ENCODE measurements at regions not wholly inside any gene's neighbourhood (a gene's known extent, or its start where the extent isn't known, plus 50 kb on each side); places are given as distances from the start of the nearest gene placed in this dataset.

- Histone ChIP-seq H3K4me2 (ENCODE audit: control insufficient read depth, insufficient read depth) (no peak overlapping the region), H3K9me3 (replicated peaks; ENCODE audit: control insufficient read depth, insufficient read depth, low read length) (no peaks in the 10 kb centered on the region), H2AFZ (ENCODE audit: control insufficient read depth, low read depth, low read length) (no peak overlapping the region), H3K27me3 (replicated peaks in 1 of 2; ENCODE audit: control insufficient read depth in 2 of 2, insufficient read depth in 2 of 2, low read length in 1 of 2) (no peaks in the 10 kb centered on the region), H3K79me2 (ENCODE audit: control insufficient read depth, insufficient read depth, low read length) (no peaks in the 10 kb centered on the region), H3K27ac (ENCODE audit: control insufficient read depth, insufficient read depth) (no peak overlapping the region), H4K20me1 (ENCODE audit: control insufficient read depth, insufficient read depth) (no peaks in the 10 kb centered on the region), H3K4me1 (ENCODE audit: control insufficient read depth, insufficient read depth, low read length) (no peaks in the 10 kb centered on the region), H3K9ac (ENCODE audit: control insufficient read depth, insufficient read depth, low read length) (no peak overlapping the region), H3K36me3 (ENCODE audit: control insufficient read depth in 2 of 2, insufficient read depth in 2 of 2, low read length in 1 of 2) (no peaks in the 10 kb centered on the region), H3K4me3 (no peak overlapping the region)
- FAIRE-seq (no peak), ATAC-seq (no peak), DNase-seq (ENCODE audit: low read depth, low spot score) (no peak)
- no TSS peak for BruUV-seq (replicated peaks)
- 10% methylated on average over 9 of the region's 9 CpGs for WGBS (ENCODE audit: insufficient coverage, insufficient replicate concordance, low lambda C conversion rate, missing lambda C conversion rate)
- POLR2A ChIA-PET, result no interaction called here
- intact Hi-C loops (cut with micrococcal nuclease; ENCODE audit: unreplicated experiment) (no loop called here), in situ Hi-C loops (cut with MboI) (no loop called here)
- SMC1A ChIA-PET (ENCODE audit: uncharacterized antibody, unreplicated experiment), result interaction anchor here (0.7 to 1.4 kb wide), 3 partner anchors 36 to 141 kb away, joined by 3 to 4 read pairs (median 3); no protein-coding TSS in a partner anchor
- RAD21 ChIA-PET (ENCODE audit: unreplicated experiment), result no interaction called here
- CTCF ChIA-PET, result no interaction called here
- no peak for TF ChIP-seq MLLT1 (IDR thresholded peaks at IDR 0.05)
- TF ChIP-seq, protein P1, sequence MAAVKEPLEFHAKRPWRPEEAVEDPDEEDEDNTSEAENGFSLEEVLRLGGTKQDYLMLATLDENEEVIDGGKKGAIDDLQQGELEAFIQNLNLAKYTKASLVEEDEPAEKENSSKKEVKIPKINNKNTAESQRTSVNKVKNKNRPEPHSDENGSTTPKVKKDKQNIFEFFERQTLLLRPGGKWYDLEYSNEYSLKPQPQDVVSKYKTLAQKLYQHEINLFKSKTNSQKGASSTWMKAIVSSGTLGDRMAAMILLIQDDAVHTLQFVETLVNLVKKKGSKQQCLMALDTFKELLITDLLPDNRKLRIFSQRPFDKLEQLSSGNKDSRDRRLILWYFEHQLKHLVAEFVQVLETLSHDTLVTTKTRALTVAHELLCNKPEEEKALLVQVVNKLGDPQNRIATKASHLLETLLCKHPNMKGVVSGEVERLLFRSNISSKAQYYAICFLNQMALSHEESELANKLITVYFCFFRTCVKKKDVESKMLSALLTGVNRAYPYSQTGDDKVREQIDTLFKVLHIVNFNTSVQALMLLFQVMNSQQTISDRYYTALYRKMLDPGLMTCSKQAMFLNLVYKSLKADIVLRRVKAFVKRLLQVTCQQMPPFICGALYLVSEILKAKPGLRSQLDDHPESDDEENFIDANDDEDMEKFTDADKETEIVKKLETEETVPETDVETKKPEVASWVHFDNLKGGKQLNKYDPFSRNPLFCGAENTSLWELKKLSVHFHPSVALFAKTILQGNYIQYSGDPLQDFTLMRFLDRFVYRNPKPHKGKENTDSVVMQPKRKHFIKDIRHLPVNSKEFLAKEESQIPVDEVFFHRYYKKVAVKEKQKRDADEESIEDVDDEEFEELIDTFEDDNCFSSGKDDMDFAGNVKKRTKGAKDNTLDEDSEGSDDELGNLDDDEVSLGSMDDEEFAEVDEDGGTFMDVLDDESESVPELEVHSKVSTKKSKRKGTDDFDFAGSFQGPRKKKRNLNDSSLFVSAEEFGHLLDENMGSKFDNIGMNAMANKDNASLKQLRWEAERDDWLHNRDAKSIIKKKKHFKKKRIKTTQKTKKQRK (IDR thresholded peaks at IDR 0.05; ENCODE audit: low read depth, low read length), result no peak
- TF ChIP-seq YY1 (IDR thresholded peaks at IDR 0.05; ENCODE audit: low read depth, low read length), result no peak
- TF ChIP-seq, protein P2, sequence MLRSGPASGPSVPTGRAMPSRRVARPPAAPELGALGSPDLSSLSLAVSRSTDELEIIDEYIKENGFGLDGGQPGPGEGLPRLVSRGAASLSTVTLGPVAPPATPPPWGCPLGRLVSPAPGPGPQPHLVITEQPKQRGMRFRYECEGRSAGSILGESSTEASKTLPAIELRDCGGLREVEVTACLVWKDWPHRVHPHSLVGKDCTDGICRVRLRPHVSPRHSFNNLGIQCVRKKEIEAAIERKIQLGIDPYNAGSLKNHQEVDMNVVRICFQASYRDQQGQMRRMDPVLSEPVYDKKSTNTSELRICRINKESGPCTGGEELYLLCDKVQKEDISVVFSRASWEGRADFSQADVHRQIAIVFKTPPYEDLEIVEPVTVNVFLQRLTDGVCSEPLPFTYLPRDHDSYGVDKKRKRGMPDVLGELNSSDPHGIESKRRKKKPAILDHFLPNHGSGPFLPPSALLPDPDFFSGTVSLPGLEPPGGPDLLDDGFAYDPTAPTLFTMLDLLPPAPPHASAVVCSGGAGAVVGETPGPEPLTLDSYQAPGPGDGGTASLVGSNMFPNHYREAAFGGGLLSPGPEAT (IDR thresholded peaks at IDR 0.05; ENCODE audit: low read depth), result no peak
- TF ChIP-seq ESRRA (IDR thresholded peaks at IDR 0.05; ENCODE audit: low read length), result no peak
- TF ChIP-seq, protein P3, sequence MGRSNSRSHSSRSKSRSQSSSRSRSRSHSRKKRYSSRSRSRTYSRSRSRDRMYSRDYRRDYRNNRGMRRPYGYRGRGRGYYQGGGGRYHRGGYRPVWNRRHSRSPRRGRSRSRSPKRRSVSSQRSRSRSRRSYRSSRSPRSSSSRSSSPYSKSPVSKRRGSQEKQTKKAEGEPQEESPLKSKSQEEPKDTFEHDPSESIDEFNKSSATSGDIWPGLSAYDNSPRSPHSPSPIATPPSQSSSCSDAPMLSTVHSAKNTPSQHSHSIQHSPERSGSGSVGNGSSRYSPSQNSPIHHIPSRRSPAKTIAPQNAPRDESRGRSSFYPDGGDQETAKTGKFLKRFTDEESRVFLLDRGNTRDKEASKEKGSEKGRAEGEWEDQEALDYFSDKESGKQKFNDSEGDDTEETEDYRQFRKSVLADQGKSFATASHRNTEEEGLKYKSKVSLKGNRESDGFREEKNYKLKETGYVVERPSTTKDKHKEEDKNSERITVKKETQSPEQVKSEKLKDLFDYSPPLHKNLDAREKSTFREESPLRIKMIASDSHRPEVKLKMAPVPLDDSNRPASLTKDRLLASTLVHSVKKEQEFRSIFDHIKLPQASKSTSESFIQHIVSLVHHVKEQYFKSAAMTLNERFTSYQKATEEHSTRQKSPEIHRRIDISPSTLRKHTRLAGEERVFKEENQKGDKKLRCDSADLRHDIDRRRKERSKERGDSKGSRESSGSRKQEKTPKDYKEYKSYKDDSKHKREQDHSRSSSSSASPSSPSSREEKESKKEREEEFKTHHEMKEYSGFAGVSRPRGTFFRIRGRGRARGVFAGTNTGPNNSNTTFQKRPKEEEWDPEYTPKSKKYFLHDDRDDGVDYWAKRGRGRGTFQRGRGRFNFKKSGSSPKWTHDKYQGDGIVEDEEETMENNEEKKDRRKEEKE (IDR thresholded peaks at IDR 0.05), result no peak
- no peak for TF ChIP-seq RUNX3 (IDR thresholded peaks at IDR 0.05; ENCODE audit: low read length)
- TF ChIP-seq, protein P4, sequence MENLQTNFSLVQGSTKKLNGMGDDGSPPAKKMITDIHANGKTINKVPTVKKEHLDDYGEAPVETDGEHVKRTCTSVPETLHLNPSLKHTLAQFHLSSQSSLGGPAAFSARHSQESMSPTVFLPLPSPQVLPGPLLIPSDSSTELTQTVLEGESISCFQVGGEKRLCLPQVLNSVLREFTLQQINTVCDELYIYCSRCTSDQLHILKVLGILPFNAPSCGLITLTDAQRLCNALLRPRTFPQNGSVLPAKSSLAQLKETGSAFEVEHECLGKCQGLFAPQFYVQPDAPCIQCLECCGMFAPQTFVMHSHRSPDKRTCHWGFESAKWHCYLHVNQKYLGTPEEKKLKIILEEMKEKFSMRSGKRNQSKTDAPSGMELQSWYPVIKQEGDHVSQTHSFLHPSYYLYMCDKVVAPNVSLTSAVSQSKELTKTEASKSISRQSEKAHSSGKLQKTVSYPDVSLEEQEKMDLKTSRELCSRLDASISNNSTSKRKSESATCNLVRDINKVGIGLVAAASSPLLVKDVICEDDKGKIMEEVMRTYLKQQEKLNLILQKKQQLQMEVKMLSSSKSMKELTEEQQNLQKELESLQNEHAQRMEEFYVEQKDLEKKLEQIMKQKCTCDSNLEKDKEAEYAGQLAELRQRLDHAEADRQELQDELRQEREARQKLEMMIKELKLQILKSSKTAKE (IDR thresholded peaks at IDR 0.05; ENCODE audit: low read depth, poor library complexity, severe bottlenecking), result no peak
- TF ChIP-seq STAT3 (IDR thresholded peaks at IDR 0.05; ENCODE audit: low read depth, low read length), result no peak
- TF ChIP-seq MYB (IDR thresholded peaks at IDR 0.05; ENCODE audit: borderline replicate concordance, low read depth, low read length), result no peak
- no peak for TF ChIP-seq MXI1 (IDR thresholded peaks at IDR 0.05; ENCODE audit: low read depth, low read length)
- no peak for TF ChIP-seq NRF1 (conservative IDR thresholded peaks at IDR 0.05; ENCODE audit: low read depth, low read length)
Observed at GRCh38 chr13:59531571-59532091, 632.1 kb downstream of the DIAPH3 start.
